Thyroid gland (tissue), 4 donors: ENCODE measurements at regions not wholly inside any gene's neighbourhood (a gene's known extent, or its start where the extent isn't known, plus 50 kb on each side); places are given as distances from the start of the nearest gene placed in this dataset.

Source experiments
- DNase-seq, 2 donors: peaks; one replicate each; pipeline ENCODE4 v3.0.0-alpha.2; 2019
- H3K27ac ChIP-seq, 3 donors: fragments of 200-600 bp; sonication (generic); 1 replicate in 2 of 3; 2 replicates in 1 of 3; pipeline ENCODE4 v1.5.1; 2016 to 2019; ENCODE audit warnings: mild to moderate bottlenecking in 1 of 3, moderate library complexity in 1 of 3
- H3K27me3 ChIP-seq: fragments of 200-600 bp; sonication (generic); one replicate; pipeline ENCODE4 v1.5.1; 2019
- H3K36me3 ChIP-seq, 2 donors: fragments of 200-600 bp; sonication (generic); one replicate each; pipeline ENCODE4 v1.5.1; 2016 to 2019
- H3K4me1 ChIP-seq, 2 donors: fragments of 200-600 bp; sonication (generic); one replicate each; pipeline ENCODE4 v1.5.1; 2017 to 2019
- H3K4me3 ChIP-seq, 3 donors: fragments of 200-600 bp; sonication (generic); replicated peaks in 1 of 3; 1 replicate in 2 of 3; 2 replicates in 1 of 3; pipeline ENCODE4 v1.5.1; 2016; ENCODE audit warnings: mild to moderate bottlenecking in 1 of 3
- H3K9me3 ChIP-seq: fragments of 200-600 bp; sonication (generic); one replicate; pipeline ENCODE4 v1.5.1; 2017
- CTCF ChIP-seq, 6 experiments: fragments of 200-600 bp in 3 of 6; fragments of 450-650 bp in 3 of 6; sonication (generic) in 3 of 6; IDR thresholded peaks; one replicate each; pipeline ENCODE4 v1.5.1; 2016 to 2019; ENCODE audit warnings: antibody characterized with exemption in 6 of 6, mild to moderate bottlenecking in 2 of 6, inconsistent platforms in 1 of 6, moderate library complexity in 1 of 6
- POLR2A ChIP-seq, 2 donors: fragments of 450-650 bp; IDR thresholded peaks; one replicate each; pipeline ENCODE4 v1.6.1; 2017; ENCODE audit warnings: antibody characterized with exemption in 2 of 2, mild to moderate bottlenecking in 2 of 2, moderate library complexity in 1 of 2
- WGBS, 2 donors: methylation state at CpG; one replicate each; pipeline ENCODE4 v1.1.5; 2017; 5-methylcytosine and 5-hydroxymethylcytosine counted together
- intact Hi-C: fragments of 100-400 bp; cut with DNase I; formaldehyde crosslinking; loops from one replicate; pipeline ENCODE4 v1.15.1; 2023

GRCh38 chr11:42890773-42891172 lies 421.0 kb upstream of the API5 start:
- Histone ChIP-seq H3K4me3 (no peak overlapping the region), H3K36me3 (no peaks in the 10 kb centered on the region), H3K9me3 (no peaks in the 10 kb centered on the region), H3K4me1 (no peaks in the 10 kb centered on the region), H3K27ac (no peak overlapping the region), H3K27me3 (no peaks in the 10 kb centered on the region)
- DNase-seq, result peak; percentile 28 to 39
- no peak for TF ChIP-seq POLR2A (IDR thresholded peaks at IDR 0.05)
- TF ChIP-seq CTCF (IDR thresholded peaks at IDR 0.05), result no peak
- 45 to 63% methylated on average over 2 of the region's 2 CpGs for WGBS, 2 donors
- intact Hi-C loops, result no loop called here

DNA sequence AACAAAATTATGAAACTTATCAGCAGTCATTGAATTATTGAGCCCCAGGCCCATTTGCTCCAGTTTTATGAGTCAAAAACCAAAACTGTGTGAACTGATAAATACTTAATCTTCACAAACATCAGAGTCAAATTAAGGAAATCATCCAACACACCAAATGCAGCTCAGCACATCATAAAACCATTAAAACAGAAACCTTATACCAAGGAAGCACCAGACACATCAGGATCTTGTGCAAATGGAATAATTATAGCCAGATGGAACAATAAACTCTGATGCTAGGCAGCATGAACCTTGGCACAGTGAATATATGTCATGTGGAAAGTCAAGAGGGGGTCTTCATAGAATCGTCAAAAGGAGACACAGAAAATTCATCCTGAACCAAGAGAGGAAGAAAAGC lies 410.7 kb upstream of the API5 start:
- no peak for DNase-seq
- H3K27me3 ChIP-seq, result no peaks in the 10 kb centered on the region
- intact Hi-C loops, result no loop called here
- H3K4me1 ChIP-seq, result no peaks in the 10 kb centered on the region
- WGBS, 2 donors, result 18 to 41% methylated on average over 1 of the region's 1 CpG
- no peak overlapping the region for H3K4me3 ChIP-seq
- no peak for TF ChIP-seq CTCF (IDR thresholded peaks at IDR 0.05)
- no peak for TF ChIP-seq POLR2A (IDR thresholded peaks at IDR 0.05)
- no peaks in the 10 kb centered on the region for H3K36me3 ChIP-seq
- H3K27ac ChIP-seq, result no peak overlapping the region
- no peaks in the 10 kb centered on the region for H3K9me3 ChIP-seq

GRCh38 chr11:42906226-42906625 lies 405.6 kb upstream of the API5 start:
- no peak for DNase-seq
- Histone ChIP-seq H3K27ac (no peak overlapping the region), H3K27me3 (no peaks in the 10 kb centered on the region), H3K9me3 (no peaks in the 10 kb centered on the region), H3K4me1 (no peaks in the 10 kb centered on the region), H3K4me3 (no peak overlapping the region), H3K36me3 (no peaks in the 10 kb centered on the region)
- 70 to 79% methylated on average over 7 of the region's 7 CpGs for WGBS, 2 donors
- intact Hi-C loops, result no loop called here
- TF ChIP-seq CTCF (IDR thresholded peaks at IDR 0.05) (no peak), POLR2A (IDR thresholded peaks at IDR 0.05) (no peak)

- intact Hi-C loops, result no loop called here
- H3K36me3 ChIP-seq, result no peaks in the 10 kb centered on the region
- no peak overlapping the region for H3K4me3 ChIP-seq
- no peak for DNase-seq
- no peaks in the 10 kb centered on the region for H3K4me1 ChIP-seq
- no peaks in the 10 kb centered on the region for H3K9me3 ChIP-seq
- H3K27ac ChIP-seq, result no peak overlapping the region
- TF ChIP-seq CTCF (IDR thresholded peaks at IDR 0.05), result no peak
- TF ChIP-seq POLR2A (IDR thresholded peaks at IDR 0.05), result no peak
- 73 to 83% methylated on average over 2 of the region's 2 CpGs for WGBS, 2 donors
- no peaks in the 10 kb centered on the region for H3K27me3 ChIP-seq
These were observed 398.1 kb upstream of the API5 start for GRCh38 chr11:42913731-42914130.

GRCh38 chr11:42923651-42924050 lies 388.1 kb upstream of the API5 start:
- no peak overlapping the region for H3K4me3 ChIP-seq

More at GRCh38 chr11:42923651-42924050, 388.1 kb upstream of the API5 start:
- H3K4me1 ChIP-seq, result no peaks in the 10 kb centered on the region
- no peaks in the 10 kb centered on the region for H3K27me3 ChIP-seq
- 64% methylated on average over 3 of the region's 3 CpGs for WGBS, 2 donors
- TF ChIP-seq CTCF (IDR thresholded peaks at IDR 0.05) (no peak), POLR2A (IDR thresholded peaks at IDR 0.05) (no peak)
- no peaks in the 10 kb centered on the region for H3K9me3 ChIP-seq
- H3K27ac ChIP-seq, result no peak overlapping the region
- intact Hi-C loops, result no loop called here
- DNase-seq, result no peak
- H3K36me3 ChIP-seq, result no peaks in the 10 kb centered on the region
